ENCODE measurements at regions not wholly inside any gene's neighbourhood (a gene's known extent, or its start where the extent isn't known, plus 50 kb on each side); places are given as distances from the start of the nearest gene placed in this dataset.

GRCh38 chr6:109892451-109893435, 85.4 kb upstream of the GPR6 start:
- DNase-seq (ENCODE audit: low read depth), result peak; percentile 85
- H3K4me3 ChIP-seq (ENCODE audit: low read length), result no peak overlapping the region
- no peak for TF ChIP-seq CTCF (IDR thresholded peaks at IDR 0.05; ENCODE audit: insufficient read depth, low read depth, low read length, missing control alignments)

- H3K4me3 ChIP-seq (ENCODE audit: low read length), result no peak overlapping the region
- TF ChIP-seq CTCF (IDR thresholded peaks at IDR 0.05; ENCODE audit: insufficient read depth, low read depth, low read length, missing control alignments), result no peak
- DNase-seq (ENCODE audit: low read depth), result no peak
Measured at GRCh38 chr6:109893606-109894005, 84.5 kb upstream of the GPR6 start.

- H3K4me3 ChIP-seq (ENCODE audit: low read length), result no peak overlapping the region
- DNase-seq (ENCODE audit: low read depth), result no peak
- no peak for TF ChIP-seq CTCF (IDR thresholded peaks at IDR 0.05; ENCODE audit: insufficient read depth, low read depth, low read length, missing control alignments)
Measured at GRCh38 chr6:109894181-109894580, 83.9 kb upstream of the GPR6 start.

- H3K4me3 ChIP-seq (ENCODE audit: low read length), result no peak overlapping the region
- TF ChIP-seq CTCF (IDR thresholded peaks at IDR 0.05; ENCODE audit: insufficient read depth, low read depth, low read length, missing control alignments), result no peak
- DNase-seq (ENCODE audit: low read depth), result no peak
Measured at GRCh38 chr6:109896341-109896740, 81.8 kb upstream of the GPR6 start.

GRCh38 chr6:109897025-109897424, 81.1 kb upstream of the GPR6 start:
- DNase-seq (ENCODE audit: low read depth), result no peak
- H3K4me3 ChIP-seq (ENCODE audit: low read length), result no peak overlapping the region
- no peak for TF ChIP-seq CTCF (IDR thresholded peaks at IDR 0.05; ENCODE audit: insufficient read depth, low read depth, low read length, missing control alignments)

- H3K4me3 ChIP-seq (ENCODE audit: low read length), result no peak overlapping the region
- TF ChIP-seq CTCF (IDR thresholded peaks at IDR 0.05; ENCODE audit: insufficient read depth, low read depth, low read length, missing control alignments), result no peak
- DNase-seq (ENCODE audit: low read depth), result no peak
Measured at GRCh38 chr6:109897561-109898080, 80.5 kb upstream of the GPR6 start.

All from epithelial cell of esophagus (primary cell).